Panc1 (cell line): ENCODE measurements at regions not wholly inside any gene's neighbourhood (a gene's known extent, or its start where the extent isn't known, plus 50 kb on each side); places are given as distances from the start of the nearest gene placed in this dataset.

Source experiments
- ATAC-seq: fragments of 200-7000 bp; cut with Tn5 transposase; 2 replicates; pipeline ENCODE4 v1.9.1; 2020; ENCODE audit warnings: mild to moderate bottlenecking, moderate library complexity
- BruUV-seq: library from RNA; stranded (reverse); fragments of 400-500 nt; replicated peaks from 2 replicates; lab custom pipeline; 2021; lab: Mats Ljungman, UMichigan
- CTCF ChIA-PET: fragments of 300-600 bp; sonication (Branson Sonifier 250); formaldehyde crosslinking; loops from one replicate; lab custom pipeline; 2022; ENCODE audit warnings: antibody characterized with exemption; lab: Charles Lee
- POLR2A ChIA-PET: fragments of 300-600 bp; sonication (Branson Sonifier 250); formaldehyde crosslinking; loops from one replicate; lab custom pipeline; 2022; ENCODE audit warnings: antibody characterized with exemption; lab: Charles Lee
- DNase-seq: peaks from one replicate; pipeline ENCODE4 v3.0.0-alpha.2; 2010; ENCODE audit warnings: low read depth, low spot score
- H3K27ac ChIP-seq: 2 replicates; pipeline ENCODE4 v1.5.1; 2011; ENCODE audit warnings: mild to moderate bottlenecking, low read length, inconsistent platforms
- H3K27me3 ChIP-seq: fragments of 200-500 bp; sonication (Bioruptor generic); 2 replicates; pipeline ENCODE4 v1.6.0; 2014; ENCODE audit warnings: low read length, inconsistent platforms; ENCODE audit not compliant: control insufficient read depth, insufficient read depth
- H3K36me3 ChIP-seq: fragments of 200-500 bp; sonication (Bioruptor generic); 2 replicates; pipeline ENCODE4 v1.5.1; 2014; ENCODE audit warnings: inconsistent platforms, mild to moderate bottlenecking, low read length, moderate library complexity; ENCODE audit not compliant: control insufficient read depth, insufficient read depth
- H3K4me1 ChIP-seq: 2 replicates; pipeline ENCODE4 v1.5.1; 2011; ENCODE audit warnings: inconsistent platforms, mild to moderate bottlenecking, low read length, moderate library complexity; ENCODE audit not compliant: control insufficient read depth, insufficient read depth
- H3K4me3 ChIP-seq, 2 experiments: 2 replicates each; pipeline ENCODE4 v1.5.1; 2011 to 2012; ENCODE audit warnings: low read depth in 2 of 2, low read length in 2 of 2, mild to moderate bottlenecking in 2 of 2, inconsistent platforms in 1 of 2, moderate library complexity in 1 of 2
- H3K9me3 ChIP-seq: fragments of 200-500 bp; sonication (Bioruptor generic); 2 replicates; pipeline ENCODE4 v1.5.1; 2014; ENCODE audit warnings: low read depth, mild to moderate bottlenecking, inconsistent platforms, low read length, moderate library complexity; ENCODE audit not compliant: control insufficient read depth, insufficient read depth
- CTCF ChIP-seq: fragments of 450-650 bp; IDR thresholded peaks from 2 replicates; pipeline ENCODE4 v1.5.1; 2017; ENCODE audit warnings: mild to moderate bottlenecking
- POLR2AphosphoS5 ChIP-seq: IDR thresholded peaks from 2 replicates; pipeline ENCODE4 v1.6.1; 2012; ENCODE audit warnings: mild to moderate bottlenecking, low read depth, low read length, moderate library complexity
- REST ChIP-seq, 2 experiments: IDR thresholded peaks; 2 replicates each; pipeline ENCODE4 v1.6.1; 2011 to 2012; ENCODE audit warnings: low read depth in 2 of 2, control low read depth in 1 of 2, low read length in 1 of 2, mild to moderate bottlenecking in 1 of 2, moderate library complexity in 1 of 2; ENCODE audit not compliant: insufficient read depth in 1 of 2
- SIN3A ChIP-seq: IDR thresholded peaks from 2 replicates; pipeline ENCODE4 v1.6.1; 2012; ENCODE audit warnings: low read depth, mild to moderate bottlenecking, low read length, moderate library complexity, borderline replicate concordance; ENCODE audit not compliant: insufficient read depth
- TCF7L2 ChIP-seq: IDR thresholded peaks from 2 replicates; pipeline ENCODE4 v1.6.1; 2011; ENCODE audit warnings: mild to moderate bottlenecking, low read depth, low read length, inconsistent platforms
- in situ Hi-C: cut with HindIII; loops from 2 replicates; pipeline ENCODE4 v1.10.0; 2016; ENCODE audit warnings: low sequenced_read_pairs, low pct_unique_long_range_greater_than_20kb
- intact Hi-C: fragments of 100-400 bp; cut with micrococcal nuclease; formaldehyde crosslinking; loops from one replicate; pipeline ENCODE4 v1.10.0; 2022; ENCODE audit not compliant: unreplicated experiment

- no peaks in the 10 kb centered on the region for H3K27me3 ChIP-seq
- ATAC-seq = no peak
- ChIA-PET POLR2A (no interaction called here), CTCF (no interaction called here)
- BruUV-seq = no TSS peak
- no peak for DNase-seq
- in situ Hi-C loops = no loop called here
- TF ChIP-seq POLR2AphosphoS5 (no peak), REST (IDR thresholded peaks at IDR 0.05; ENCODE audit: insufficient read depth in 1 of 2, low read depth in 2 of 2, low read length in 1 of 2) (no peak), CTCF (no peak), TCF7L2 (no peak), SIN3A (no peak)
- H3K36me3 ChIP-seq = no peaks in the 10 kb centered on the region
- intact Hi-C loops = no loop called here
- no peak overlapping the region for H3K27ac ChIP-seq
- no peak overlapping the region for H3K4me3 ChIP-seq
- H3K4me1 ChIP-seq = no peaks in the 10 kb centered on the region
- no peaks in the 10 kb centered on the region for H3K9me3 ChIP-seq
Observed at GRCh38 chr6:148240861-148241477, 101.7 kb upstream of the SASH1 start.

- Histone ChIP-seq H3K27me3 (no peaks in the 10 kb centered on the region), H3K9me3 (no peaks in the 10 kb centered on the region), H3K4me1 (no peaks in the 10 kb centered on the region), H3K36me3 (no peaks in the 10 kb centered on the region), H3K27ac (no peak overlapping the region), H3K4me3 (no peak overlapping the region)
- TF ChIP-seq POLR2AphosphoS5 (no peak), REST (IDR thresholded peaks at IDR 0.05; ENCODE audit: insufficient read depth in 1 of 2, low read depth in 2 of 2, low read length in 1 of 2) (no peak), CTCF (no peak), TCF7L2 (no peak), SIN3A (no peak)
- in situ Hi-C loops (no loop called here), intact Hi-C loops (no loop called here)
- no TSS peak for BruUV-seq
- no peak for ATAC-seq
- CTCF ChIA-PET = no interaction called here
- DNase-seq = no peak
- POLR2A ChIA-PET = no interaction called here
Observed at GRCh38 chr6:148242180-148242579, 100.5 kb upstream of the SASH1 start.
